Right kidney (tissue), 1 donor: ENCODE measurements at regions not wholly inside any gene's neighbourhood (a gene's known extent, or its start where the extent isn't known, plus 50 kb on each side); places are given as distances from the start of the nearest gene placed in this dataset.
"Not testable (repeated sequence)": the region's sequence is repeated elsewhere in the genome, so short reads cannot be mapped to it uniquely, and the experiment has no call there.

ENCODE experiments used
- DNase-seq: peaks from one replicate; pipeline ENCODE4 v3.0.0-alpha.2; 2016

DNA sequence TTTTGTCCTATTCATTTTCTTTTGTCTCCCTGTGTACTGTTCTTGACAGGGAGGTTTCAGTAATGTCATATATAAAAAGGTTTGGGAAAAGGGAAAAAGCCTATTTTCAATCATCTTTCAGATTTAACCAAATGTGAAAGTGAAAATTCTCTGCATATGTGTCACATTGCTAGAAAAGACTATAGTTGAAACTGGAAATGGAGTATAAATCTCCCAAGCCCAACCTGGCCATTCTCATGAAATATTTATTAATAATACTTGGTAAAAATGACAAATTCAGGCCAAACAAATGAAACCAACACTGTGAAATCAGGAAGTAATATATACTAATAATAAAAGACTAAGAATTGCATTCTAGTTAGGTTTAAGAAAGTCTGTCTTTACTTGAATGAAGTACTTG, 1129.2 kb downstream of the SLC16A7 start:
- no peak for DNase-seq

DNA sequence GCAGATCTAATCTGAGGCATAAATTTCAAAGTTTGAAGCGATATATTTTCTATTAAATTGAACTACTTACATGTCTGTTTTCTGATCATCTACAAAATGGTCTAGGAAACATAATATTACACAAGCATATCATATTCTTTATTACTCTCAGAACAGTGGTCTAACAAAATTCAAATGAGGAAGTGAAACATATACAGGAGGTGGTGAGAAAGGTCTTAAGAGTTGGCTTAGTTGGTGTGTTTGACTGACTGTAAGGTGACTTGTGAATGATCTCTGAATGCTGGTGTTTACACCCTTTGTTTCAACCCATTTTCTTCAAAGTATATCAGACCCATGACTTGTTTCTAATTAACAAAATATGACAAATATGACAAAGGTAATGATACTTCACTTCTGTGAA, 1156.8 kb downstream of the SLC16A7 start:
- DNase-seq: no peak

DNA sequence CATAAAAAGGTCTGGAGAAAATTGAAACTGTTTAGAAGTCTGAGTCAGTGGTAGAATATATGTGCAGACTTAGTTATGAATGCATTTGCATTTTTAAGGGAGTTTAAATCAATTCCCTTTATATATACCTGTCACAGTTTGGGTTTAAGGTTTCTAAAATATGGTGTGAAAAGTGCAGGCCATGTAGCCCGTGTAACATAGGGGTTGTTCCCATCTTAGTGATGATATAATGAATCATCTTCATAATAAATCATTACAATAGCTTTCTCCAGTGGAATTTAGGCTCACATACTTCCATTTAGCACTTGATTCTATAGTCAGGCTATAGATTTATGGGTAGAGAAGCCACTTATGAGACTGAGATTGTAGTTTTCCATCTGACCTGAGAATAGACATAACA, 1162.4 kb downstream of the SLC16A7 start:
- DNase-seq: no peak

DNA sequence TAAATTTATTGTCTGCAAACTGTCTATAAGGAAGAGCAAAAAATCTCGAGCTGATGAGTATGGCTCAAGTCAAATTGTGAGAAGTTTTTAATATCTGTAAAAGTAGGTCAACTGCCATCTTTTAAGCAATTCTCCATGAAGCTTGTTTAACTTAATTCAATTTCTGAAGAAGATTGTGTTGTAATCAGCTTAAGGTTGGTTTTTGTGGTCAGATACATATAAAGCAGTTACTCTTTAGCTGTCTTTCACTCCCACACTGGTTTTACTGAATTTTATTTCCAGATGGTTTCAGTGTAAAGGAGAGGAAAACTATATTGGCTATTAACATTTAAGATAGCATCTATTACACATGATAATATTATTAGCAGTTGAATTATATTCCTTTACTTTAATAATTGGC, 1165.1 kb downstream of the SLC16A7 start:
- no peak for DNase-seq

DNA sequence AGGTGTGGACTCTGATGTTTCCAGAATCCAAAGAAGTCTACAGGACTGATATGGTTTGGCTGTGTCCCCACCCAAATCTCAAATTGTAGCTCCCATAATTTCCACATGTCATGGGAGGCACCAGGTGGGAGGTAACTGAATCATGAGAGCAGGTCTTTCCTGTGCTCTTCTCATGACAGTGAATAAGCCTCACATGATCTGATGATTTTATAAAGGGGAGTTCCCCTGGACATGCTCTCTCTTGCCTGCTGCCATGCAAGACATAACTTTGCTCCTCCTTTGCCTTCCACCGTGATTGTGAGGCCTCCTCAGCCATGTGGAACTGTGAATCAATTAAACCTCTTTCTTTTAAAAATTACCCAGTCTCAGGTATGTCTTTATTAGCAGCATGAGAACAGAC, 1205.3 kb downstream of the SLC16A7 start:
- not testable (repeated sequence) for DNase-seq

DNA sequence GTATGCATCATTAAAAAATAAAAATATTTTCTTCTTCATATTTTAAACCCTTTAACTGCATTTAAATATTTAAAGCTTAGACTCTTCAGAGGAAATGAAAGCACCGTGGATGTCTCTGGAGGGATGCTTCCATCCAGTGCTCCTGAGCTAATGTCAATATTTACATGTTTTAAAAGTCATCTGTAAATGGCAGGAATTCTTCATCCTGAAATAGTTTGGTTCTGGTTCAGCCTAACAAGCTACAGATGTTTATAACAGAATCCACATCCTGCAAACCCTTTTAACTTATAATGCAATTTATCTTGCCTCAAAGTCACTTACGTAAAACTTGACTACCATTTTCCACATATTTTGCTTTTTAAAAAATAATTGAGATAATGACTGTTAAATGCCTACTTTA, 1207.3 kb downstream of the SLC16A7 start:
- no peak for DNase-seq

DNA sequence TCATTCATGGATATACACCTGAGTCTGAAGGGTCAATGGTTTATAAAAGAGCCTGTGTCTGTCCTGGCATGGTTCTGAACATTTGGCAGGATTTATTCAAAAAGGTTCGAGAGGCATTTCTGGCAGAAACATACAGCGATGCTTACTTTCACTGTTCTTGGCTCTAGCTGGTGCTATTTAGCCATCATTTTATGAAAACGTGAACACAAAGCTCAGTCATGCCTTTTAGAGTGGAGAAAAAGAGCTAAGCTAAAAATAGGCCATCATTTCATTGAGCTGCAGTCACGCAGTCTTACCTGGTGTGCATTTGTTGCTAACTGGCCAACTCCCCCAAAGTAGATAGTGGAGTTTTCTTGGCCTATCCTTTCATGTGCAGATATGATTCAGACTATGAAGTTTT, 1209.5 kb downstream of the SLC16A7 start:
- no peak for DNase-seq

DNA sequence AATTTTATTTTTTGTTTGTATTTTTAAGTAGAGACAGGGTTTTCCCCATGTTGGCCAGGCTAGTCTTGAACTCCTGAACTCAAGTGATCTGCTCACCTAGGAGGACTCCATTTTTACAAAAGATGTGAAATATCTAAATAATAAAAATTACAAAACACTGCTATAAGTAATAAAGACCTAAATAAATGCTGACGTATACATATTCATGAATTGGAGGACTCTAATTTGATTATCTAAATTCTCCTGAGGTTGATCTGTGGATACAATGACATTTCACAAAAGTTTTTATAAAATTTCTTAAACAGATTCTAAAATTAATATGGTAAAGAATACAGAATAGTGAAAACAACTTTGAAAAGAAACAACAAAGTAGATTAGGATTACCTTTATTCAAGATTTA, 1224.0 kb downstream of the SLC16A7 start:
- DNase-seq: no peak

DNA sequence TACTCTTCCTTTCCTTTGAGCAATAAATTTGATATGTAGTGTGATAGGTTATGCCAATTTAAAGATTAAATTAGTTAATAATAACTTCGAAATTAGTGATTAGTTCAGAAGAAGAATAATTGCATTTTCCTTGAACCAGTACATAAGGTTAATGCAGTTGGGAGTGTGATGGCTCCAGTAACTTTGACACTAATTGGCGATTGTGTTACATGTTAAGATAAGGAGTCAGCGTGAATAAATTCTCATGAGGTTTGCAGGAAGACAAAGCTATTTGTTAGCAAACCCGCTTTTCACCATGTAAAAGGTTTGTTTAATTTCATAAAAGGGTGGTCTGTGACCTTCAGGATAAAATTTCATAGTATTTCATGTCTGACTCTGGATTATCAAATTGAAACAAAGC, 1226.8 kb downstream of the SLC16A7 start:
- no peak for DNase-seq

DNA sequence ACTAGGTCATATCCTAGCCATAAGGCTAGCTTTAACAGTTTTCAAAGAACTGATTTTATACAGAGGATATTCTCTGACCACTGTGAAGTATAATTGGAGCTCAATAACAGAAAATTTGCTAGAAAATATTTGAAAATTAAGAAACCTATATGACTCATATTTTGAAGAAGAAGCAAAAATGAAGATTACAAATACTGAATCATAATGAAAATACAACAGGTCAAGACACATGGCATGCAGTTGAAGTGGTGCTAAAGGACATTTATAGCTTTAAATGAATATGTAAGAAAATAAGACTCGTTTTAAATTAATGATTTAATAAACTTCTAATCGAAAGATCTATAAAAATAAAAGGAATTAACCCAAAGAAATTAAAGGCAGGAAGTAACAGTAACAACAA, 1234.6 kb downstream of the SLC16A7 start:
- DNase-seq: no peak

DNA sequence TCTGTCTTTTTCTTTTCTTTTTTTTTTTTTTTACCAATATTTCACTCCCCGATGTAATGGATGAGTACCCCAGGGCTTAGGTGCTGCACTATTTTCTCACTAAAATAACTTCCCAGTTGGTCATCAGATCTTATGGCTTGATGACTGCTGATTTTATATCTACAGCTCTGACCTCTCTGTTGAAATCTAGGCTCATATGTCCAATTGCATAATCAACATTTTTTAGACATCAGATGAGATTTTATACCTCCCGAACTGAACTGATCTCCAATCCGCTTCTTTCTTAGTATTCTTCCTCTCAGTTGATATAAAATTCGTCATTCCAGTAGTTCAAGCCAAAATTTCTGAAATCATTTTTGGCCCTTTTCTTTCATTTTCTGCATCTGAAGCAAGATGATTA, 1236.5 kb downstream of the SLC16A7 start:
- no peak for DNase-seq

DNA sequence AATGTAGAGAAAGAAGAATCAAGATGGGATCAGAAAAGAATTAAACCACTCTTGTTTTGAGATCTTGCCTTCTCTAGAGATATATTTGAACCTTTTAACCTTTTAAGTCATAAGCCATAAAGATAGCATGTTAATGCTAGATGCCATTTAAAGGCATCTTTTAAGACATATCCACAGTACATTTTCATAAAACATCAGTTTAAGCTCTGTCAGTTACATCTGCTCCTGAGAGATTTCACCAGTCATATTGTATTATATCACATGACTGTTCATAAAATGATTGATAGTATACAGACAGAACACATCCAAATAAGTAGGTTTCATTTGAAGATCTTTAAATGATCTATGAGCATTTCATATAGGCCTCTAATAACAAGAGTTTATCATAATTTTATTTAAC, 1238.5 kb downstream of the SLC16A7 start:
- DNase-seq: no peak

DNA sequence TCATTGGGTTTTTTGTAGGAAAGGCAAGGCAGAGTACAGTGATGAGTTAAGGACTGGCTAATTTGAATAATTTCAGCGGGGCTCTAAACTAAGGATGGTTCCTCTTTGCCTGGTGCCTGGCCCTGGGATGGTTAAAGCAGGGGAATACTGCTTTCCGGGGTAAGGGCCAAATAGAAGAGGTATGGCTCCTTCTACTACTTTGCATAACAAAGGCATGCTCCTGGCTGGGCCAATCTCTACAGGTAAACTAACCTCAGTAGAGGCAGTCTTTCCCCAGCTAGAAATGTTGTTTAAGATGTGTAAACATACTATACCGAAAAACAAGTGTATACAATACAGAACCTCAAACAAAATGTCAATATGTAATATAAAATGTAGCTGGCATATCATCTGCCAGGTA, 1239.0 kb downstream of the SLC16A7 start:
- no peak for DNase-seq

DNA sequence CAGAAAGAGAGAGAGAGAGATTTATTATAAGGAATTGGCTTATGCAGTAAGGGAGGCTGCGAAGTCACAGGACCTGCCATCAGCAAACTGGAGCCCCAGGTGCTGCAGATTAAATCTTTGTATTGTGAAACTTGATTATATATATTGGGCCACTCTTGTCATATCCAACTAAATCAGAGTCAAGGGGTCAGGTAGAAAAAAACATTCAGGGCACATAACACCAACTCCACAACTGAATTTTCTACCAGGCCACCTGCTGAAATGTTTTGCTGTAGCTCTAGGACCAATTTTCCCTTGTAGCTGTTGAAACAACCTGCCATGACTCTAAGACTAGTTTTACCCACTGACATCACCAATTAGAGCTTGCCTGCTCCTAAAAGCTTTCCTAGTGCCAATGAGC, 1240.8 kb downstream of the SLC16A7 start:
- DNase-seq: no peak

DNA sequence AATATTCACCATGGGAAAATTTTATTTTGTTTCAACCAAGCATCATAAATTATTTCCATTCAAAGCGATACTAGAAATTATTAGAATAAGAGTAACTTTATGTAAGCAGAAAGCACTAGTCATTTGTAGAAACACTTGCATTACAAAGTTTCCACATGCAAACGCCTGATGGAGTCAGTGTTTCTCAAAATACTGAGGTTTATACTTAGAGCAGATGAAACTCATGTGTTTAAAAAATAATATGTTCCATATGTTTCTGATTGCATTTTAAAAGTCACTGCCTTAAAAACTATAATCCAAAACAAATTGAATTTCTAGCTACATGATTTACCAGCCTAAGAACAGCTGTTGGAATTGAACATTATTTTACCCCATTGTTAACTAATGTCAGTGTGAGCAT, 1246.4 kb downstream of the SLC16A7 start:
- DNase-seq: no peak

DNA sequence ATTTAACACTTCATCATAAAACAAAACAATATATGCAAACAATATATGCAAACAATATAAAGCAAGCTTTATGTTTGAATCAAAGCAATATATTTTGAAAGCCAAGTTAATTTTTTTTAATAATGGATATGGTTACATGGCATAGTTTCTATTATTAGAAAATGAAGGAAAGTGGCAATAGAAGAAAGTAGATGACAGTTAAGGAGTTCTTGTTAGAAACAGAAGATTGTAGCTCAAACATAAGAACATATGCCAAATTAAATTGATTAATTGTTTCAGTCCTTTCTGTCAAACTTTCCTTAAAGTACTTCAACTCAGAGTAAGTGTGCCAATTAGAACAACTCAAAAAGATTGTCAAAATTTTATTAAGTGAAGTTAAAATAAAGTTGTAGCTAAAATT, 1248.3 kb downstream of the SLC16A7 start:
- DNase-seq: no peak

DNA sequence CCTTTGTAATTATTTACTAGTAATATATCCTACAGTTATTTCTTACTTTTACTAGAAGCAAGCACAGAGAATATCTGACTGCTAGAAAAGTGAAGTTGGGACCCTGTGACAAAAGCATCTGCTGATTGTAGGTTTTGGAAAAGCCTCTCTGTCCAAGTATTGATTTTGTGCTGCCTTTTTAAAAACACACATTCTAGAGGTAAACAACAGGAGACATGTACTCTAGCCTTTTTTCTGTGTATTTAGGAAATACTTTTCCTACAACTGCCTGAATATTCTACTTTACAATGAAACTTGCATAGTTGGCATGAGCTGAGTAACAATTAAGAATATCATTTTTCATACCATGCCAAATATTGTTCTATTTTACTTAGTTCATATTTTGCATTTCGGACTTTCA, 1249.0 kb downstream of the SLC16A7 start:
- no peak for DNase-seq

DNA sequence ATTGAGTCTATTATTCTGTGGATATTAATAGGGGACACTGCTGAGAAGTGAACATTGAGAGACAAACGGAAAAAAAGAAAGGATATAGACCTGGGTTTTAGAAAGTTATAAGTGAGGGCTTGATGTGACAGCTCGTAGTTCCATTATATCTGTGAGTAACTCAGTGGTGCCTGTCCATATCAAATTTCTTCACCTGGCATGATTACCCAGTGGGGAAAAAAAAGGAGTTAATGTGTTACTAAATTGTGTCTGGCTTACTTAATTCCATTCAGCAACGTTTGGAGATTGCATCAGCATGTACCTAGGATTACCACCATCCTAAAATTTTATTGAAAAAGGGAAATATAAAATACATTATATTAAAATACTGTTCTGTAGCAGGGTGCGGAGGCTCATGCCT, 1249.9 kb downstream of the SLC16A7 start:
- DNase-seq: no peak

DNA sequence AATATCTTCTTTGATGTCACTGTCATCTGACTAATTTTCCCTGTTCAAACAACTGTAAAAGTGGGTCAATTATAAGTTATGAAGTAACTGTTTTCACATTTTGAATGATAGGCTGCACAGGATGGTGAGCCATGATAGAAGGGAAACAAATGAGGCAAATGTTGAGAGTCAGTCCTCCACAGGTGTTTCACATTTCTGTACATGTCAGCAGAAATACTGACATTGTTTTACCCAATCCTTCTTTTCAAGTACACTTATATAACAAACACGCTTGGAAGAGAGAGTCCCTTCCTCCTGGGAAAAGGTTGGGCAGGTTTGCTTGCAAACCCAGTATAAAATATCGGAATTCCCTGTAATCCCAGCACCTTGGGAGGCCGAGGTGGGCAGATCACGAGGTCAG, 1251.5 kb downstream of the SLC16A7 start:
- DNase-seq: no peak

DNA sequence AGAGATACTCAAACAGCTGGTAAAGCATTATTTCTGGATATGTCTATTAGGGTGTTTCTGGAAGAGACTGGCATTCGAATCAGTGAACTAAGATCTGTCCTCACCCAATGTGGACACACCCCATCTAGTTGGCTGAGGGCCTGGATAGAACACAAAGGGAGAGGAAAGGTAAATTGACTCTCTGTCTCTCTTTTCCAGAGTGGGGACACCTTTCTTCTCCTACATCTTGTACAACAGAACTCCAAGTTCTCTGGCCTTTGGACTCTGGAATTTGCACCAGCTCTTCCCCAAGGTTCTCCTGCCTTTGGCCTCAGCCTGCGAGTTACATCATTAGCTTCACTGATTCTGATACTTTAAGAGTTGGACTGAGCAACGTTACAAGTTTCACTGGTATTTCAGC, 1253.9 kb downstream of the SLC16A7 start:
- DNase-seq: no peak

DNA sequence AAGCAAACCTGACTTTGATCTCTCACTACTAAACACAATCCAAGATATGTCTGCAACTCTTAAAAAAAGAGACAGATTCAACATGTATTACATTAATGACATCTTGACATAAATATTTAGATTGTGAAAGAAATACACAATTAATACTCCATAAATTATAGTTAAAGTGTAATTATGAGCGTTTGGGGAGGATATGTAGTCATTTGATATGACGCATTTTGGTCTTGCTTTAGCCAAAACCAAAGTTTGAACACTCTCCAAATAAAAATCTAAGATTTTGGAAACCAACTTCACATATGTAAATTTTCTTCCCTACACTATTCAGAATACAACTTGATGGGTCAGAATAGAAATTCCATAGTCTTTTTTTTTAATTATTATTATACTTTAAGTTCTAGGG, 1257.6 kb downstream of the SLC16A7 start:
- no peak for DNase-seq

DNA sequence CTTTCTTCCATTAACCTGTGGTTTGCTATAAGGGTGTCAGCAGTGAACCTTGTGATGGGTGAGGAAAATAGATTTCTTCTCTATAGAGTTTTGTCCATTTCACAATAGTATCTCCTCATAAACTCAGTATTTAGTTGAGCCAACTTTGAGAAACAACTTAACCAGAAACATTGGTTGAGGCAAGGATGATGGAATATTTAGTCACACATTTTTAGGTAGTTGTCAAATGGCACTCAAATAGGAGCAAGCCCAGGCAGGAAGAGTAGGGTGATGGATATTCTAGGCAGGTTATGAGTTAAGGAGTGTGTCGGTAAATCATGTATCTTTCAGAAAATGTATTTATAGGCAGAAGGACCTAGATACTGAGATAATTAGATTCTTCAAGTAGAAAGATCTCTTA, 1267.6 kb downstream of the SLC16A7 start:
- no peak for DNase-seq

DNA sequence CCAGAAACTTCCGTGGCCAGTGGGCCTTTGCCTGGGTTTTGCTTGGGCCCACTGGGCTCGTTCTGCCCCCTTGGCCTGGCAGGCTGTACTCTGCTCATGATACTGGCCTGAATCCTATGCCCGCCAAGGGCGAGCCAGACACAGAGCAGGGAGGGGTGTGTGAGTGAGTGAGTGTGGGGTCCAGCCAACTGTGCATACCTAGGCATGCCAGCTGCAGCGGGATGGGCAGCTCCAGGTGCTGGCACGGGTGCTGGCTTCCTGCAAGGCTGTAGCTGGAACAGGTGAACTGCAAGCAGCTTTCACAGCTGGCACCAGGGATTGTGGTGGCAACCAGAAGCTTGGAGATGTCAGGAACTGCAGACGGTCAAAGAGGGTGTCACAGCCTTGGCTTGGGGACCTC, 1276.4 kb downstream of the SLC16A7 start:
- DNase-seq: no peak

DNA sequence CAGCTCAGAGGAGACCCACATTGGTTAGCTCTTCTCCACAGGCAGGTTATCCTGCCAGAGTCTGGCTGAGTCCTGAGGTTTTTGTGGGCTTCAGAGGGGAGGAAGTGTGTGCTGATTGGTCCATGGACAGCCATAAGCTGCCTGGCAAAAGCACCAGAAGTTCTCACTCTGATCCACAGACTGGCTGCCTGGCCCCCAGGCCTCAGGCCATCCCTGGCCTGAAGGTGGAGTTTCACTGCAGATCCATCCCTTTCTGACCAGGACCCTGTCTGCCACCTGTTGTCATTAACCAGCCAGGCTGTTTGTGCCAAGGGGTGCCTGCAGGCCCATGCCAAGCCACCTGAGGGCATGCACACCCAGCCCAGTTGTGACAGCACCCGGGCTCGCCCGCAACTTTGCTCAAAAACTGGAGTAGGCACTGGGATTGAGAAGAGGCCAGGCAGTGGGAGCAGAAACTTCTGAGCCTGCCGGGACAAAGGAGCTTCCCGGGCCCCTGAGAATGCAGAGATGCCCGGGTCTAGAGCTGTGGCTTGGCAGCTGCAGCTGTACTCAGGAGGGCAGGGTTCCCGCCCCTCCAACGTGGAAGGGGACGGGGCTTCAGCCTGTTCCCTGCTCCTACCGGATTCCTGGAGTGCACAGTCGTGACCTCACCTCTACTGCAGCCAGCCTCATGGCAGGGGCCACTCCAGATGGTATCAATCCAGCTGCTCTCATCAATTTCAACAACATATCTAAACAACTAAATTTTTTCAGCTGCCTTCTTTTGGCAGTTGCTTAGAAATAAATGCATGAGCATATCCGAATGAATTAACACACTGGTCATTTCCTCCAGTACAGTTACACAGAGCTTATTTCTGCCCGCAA, 1277.3 kb downstream of the SLC16A7 start:
- DNase-seq: no peak

DNA sequence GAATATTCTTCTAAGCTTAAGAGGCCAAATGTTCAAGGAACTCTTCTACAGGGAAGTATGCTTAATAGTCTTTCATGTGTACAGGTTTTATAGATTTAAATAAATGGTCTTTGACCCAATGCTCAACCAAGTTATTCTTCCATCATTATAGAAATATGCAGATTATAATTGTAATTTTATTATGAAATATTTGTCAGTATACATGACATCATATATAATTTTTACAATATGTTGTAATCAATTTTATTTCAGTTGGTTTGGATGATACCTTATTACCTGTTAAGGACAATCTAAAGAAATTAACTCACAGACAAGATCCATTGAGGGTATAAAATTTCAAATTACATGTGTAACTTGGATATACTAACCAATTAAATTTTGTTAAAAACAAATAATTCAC, 1278.3 kb downstream of the SLC16A7 start:
- DNase-seq: no peak
